ENCODE measurements at regions not wholly inside any gene's neighbourhood (a gene's known extent, or its start where the extent isn't known, plus 50 kb on each side); places are given as distances from the start of the nearest gene placed in this dataset.
"Not testable (repeated sequence)": the region's sequence is repeated elsewhere in the genome, so short reads cannot be mapped to it uniquely, and the experiment has no call there.

DNA sequence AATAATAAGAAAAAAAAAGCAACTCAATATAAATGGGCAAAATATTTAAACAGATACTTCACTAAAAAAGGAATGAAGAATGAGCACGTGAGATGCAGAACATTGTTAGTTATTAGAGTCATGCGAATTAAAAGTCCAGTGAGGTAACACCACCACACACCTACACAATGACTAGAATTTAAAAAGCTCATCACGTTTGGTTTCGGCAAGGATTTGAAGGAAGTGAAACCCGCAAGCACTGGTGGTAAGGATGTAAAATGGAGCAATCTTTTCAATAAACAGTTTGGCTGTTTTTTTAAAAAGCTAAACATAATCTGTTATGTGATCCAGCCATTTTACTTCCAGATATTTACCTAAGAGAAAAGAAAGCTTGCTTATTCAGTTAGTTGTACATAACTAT lies 1181.6 kb upstream of the CELF4 start:
- Mint-ChIP-seq H3K36me3 (ENCODE audit: low read depth) (no peaks in the 10 kb centered on the region), H3K27ac (no peak overlapping the region), H3K4me1 (peaks cover 10% of the 10 kb centered on the region), H3K27me3 (no peaks in the 10 kb centered on the region), H3K4me3 (no peak overlapping the region), H3K9me3 (ENCODE audit: low read depth) (no peaks in the 10 kb centered on the region)
- ChIA-PET CTCF (no interaction called here), POLR2A (no interaction called here)
- intact Hi-C loops (cut with DNase I, micrococcal nuclease) = no loop called here
- ATAC-seq = no peak
- DNase-seq = no peak

DNA sequence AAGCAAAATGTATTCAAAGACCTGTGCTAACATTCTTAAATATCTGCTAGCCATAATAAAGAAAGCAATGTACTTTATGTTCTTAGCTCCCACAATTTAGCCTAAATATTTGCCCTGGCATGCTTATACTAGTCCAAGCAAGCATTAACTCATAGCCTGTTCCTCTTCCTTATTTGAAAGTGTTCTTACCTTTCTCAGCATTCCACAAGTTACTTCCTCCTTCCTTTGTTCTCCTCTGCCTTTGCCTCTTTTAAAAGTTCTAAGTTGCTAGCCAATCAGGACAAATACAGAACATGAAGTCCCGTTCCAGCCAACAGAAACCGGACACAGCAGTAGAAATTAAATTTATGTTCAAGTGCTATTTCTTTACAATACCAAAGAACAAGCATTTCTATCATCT lies 1154.6 kb upstream of the CELF4 start:
- intact Hi-C loops (cut with DNase I, micrococcal nuclease); H3K4me1 Mint-ChIP-seq; H3K27me3 Mint-ChIP-seq; DNase-seq; H3K27ac Mint-ChIP-seq; H3K36me3 Mint-ChIP-seq (ENCODE audit: low read depth); ATAC-seq; CTCF ChIA-PET; POLR2A ChIA-PET; H3K4me3 Mint-ChIP-seq; H3K9me3 Mint-ChIP-seq (ENCODE audit: low read depth): not testable (repeated sequence)

DNA sequence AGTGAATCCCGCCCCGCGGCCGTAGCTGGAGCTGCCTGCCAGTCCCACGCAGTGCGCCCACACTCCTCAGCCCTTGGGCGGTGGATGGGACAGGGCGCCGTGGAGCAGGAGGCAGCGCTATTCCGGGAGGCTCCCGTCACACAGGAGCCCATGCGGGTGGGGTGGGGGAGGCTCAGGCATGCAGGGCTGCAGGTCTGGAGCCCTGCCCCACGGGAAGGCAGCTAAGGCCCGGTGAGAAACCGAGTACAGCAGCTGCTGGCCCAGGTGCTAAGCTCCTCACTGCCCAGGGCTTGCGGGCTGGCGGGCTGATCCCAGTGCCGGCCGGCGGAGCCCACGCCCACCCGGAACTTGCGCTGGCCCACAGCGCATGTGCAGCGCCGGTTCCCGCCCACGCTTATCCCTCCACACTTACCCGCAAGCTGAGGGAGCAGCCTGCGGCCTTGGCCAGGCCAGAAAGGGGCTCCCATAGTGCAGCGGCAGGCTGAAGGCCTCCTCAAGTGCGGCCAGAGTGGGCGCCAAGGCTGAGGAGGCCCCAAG lies 1152.8 kb upstream of the CELF4 start:
- CTCF ChIA-PET = no interaction called here

DNA sequence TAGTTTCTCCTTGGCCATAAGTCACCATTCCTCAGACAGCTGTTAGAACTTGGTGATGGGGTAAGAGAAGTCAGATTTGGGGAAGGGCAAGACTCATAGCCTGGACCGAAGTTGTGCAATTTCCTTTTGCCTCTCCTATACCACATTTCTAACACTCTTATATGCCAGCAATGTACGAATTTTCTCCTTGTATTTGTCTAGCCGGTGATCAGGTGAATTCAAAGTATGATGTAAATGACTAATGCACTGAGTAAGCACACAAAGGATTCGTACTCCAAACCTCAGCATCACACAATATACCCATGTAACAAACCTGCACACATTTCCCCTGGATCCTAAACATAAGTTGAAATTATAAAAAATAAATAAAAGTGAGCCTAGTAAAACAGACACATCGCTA lies 1143.5 kb upstream of the CELF4 start:
- Mint-ChIP-seq H3K4me3 (no peak overlapping the region), H3K27ac (no peak overlapping the region), H3K4me1 (no peaks in the 10 kb centered on the region), H3K27me3 (no peaks in the 10 kb centered on the region), H3K9me3 (ENCODE audit: low read depth) (peaks cover 3% of the 10 kb centered on the region), H3K36me3 (ENCODE audit: low read depth) (no peaks in the 10 kb centered on the region)
- DNase-seq = no peak
- CTCF ChIA-PET = no interaction called here
- POLR2A ChIA-PET = no interaction called here
- no peak for ATAC-seq
- intact Hi-C loops (cut with DNase I, micrococcal nuclease) = no loop called here

More for the DNA sequence above, 1152.8 kb upstream of the CELF4 start:
- ATAC-seq (no peak), DNase-seq (no peak)
- POLR2A ChIA-PET = no interaction called here
- no peaks in the 10 kb centered on the region for H3K36me3 Mint-ChIP-seq (ENCODE audit: low read depth)
- intact Hi-C loops (cut with DNase I, micrococcal nuclease) = no loop called here
- no peaks in the 10 kb centered on the region for H3K4me1 Mint-ChIP-seq
- H3K27me3 Mint-ChIP-seq = no peaks in the 10 kb centered on the region
- no peak overlapping the region for H3K27ac Mint-ChIP-seq
- no peaks in the 10 kb centered on the region for H3K9me3 Mint-ChIP-seq (ENCODE audit: low read depth)
- H3K4me3 Mint-ChIP-seq = no peak overlapping the region

DNA sequence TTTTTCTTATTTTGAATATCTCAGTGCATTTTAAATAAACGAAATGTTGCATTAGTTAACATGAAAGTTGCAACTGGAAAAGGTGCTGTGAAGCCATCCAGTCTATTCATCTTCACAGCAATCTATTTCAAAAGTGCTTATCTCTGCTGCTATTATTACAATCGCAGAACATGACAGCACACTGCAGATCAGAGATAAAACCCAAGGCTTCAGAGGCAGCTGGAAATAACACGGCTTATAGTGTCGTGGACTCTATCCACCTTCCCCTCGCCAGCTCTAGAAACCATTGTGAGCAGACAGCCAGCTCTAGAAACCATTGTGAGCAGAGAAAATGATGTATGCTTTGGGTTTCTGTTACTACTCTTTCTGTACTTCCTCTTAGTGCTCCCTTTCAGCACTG lies 1140.8 kb upstream of the CELF4 start:
- Mint-ChIP-seq H3K4me3 (no peak overlapping the region), H3K4me1 (no peaks in the 10 kb centered on the region), H3K27ac (no peak overlapping the region), H3K36me3 (ENCODE audit: low read depth) (no peaks in the 10 kb centered on the region), H3K27me3 (no peaks in the 10 kb centered on the region), H3K9me3 (ENCODE audit: low read depth) (peaks cover 6% of the 10 kb centered on the region)
- POLR2A ChIA-PET = no interaction called here
- CTCF ChIA-PET = no interaction called here
- intact Hi-C loops (cut with DNase I, micrococcal nuclease) = no loop called here
- ATAC-seq (no peak), DNase-seq (no peak)

DNA sequence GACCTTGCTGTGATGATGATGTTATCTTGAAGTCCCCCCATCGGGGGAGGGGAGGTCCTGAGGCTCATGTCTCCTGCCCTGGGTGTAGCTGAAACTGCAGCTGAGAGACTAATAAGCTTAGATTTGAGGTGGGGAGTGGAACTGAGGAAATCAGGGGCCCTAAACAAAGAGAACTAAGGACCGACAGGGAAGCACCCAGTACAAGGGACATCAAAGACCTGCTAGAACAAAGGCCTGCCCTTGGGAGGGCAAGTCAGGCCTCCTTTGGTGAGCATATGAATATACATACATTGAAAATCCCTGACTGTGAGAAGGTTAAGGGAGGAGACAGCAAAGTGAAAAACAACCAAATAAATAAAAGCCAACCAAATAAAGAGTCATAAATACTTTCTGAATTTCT lies 1132.5 kb upstream of the CELF4 start:
- Mint-ChIP-seq H3K9me3 (ENCODE audit: low read depth) (no peaks in the 10 kb centered on the region), H3K27ac (no peak overlapping the region), H3K27me3 (peaks cover 2% of the 10 kb centered on the region), H3K36me3 (ENCODE audit: low read depth) (no peaks in the 10 kb centered on the region), H3K4me1 (peaks cover 6% of the 10 kb centered on the region), H3K4me3 (no peak overlapping the region)
- intact Hi-C loops (cut with DNase I, micrococcal nuclease) = no loop called here
- DNase-seq (no peak), ATAC-seq (no peak)
- ChIA-PET CTCF (no interaction called here), POLR2A (no interaction called here)

DNA sequence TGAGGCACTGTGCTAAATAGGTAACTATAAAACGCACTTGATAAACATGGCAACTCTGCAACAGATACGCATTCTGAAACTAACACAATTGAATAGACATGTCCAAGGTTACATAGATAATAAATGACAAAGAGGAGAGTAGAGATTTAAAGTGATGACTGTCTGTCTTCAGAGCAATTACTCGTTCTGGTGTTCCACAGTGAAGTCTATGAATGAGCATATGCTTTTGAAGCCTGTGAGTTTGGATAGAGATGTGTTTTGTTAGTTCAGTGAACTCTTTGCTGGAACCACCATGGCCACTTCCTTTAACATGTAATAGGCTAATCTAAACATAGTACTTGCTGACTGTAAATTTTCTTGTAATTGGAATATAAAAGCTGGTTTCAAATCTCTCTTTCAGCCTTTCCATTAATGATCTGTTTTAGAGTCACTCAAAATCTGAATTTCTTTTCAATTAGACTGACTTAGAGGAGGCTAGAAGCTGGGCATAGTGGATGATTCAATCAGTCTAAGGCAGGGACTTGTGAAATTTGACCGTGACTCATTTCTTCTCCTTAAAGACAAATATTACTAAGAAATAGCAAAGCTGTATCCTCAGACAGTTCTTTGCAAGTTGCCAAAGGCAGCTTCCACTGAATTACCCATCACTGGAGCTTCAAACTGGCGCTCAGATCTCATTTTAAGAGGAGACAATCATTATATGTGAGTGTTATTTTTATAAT lies 1130.1 kb upstream of the CELF4 start:
- DNase-seq = no peak
- no peaks in the 10 kb centered on the region for H3K9me3 Mint-ChIP-seq (ENCODE audit: low read depth)
- H3K4me1 Mint-ChIP-seq = peaks cover 9% of the 10 kb centered on the region
- peaks cover 2% of the 10 kb centered on the region for H3K27me3 Mint-ChIP-seq
- ChIA-PET CTCF (interaction anchor here (1.8 kb wide), 1 partner anchor 8 kb away, joined by 5 read pairs; no protein-coding TSS in a partner anchor), POLR2A (no interaction called here)
- no peak overlapping the region for H3K27ac Mint-ChIP-seq
- H3K36me3 Mint-ChIP-seq (ENCODE audit: low read depth) = no peaks in the 10 kb centered on the region
- H3K4me3 Mint-ChIP-seq = no peak overlapping the region
- ATAC-seq = peak; percentile 83
- intact Hi-C loops (cut with DNase I, micrococcal nuclease) = no loop called here

DNA sequence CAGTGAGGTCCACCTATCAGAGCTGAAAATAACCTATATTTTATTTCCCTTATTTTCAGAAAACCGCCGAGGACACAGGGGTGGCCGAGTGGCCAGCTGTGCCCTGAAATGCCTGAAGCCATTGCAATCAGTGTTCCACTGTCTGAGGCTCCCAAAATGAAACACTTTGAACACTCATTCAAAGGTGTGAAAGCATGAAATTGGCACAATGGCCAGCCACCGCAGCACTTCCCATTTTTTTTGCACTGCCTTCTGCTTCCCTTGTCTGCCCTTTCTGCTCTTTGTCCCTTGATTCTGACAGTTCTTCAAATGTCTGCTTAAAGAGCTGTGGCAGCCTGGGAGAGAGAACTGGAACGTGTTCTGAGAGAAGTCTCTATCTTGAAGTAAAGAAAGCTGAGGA lies 1127.5 kb upstream of the CELF4 start:
- Mint-ChIP-seq H3K4me1 (peaks cover 9% of the 10 kb centered on the region), H3K27ac (no peak overlapping the region), H3K4me3 (no peak overlapping the region), H3K9me3 (ENCODE audit: low read depth) (no peaks in the 10 kb centered on the region), H3K27me3 (peaks cover 2% of the 10 kb centered on the region), H3K36me3 (ENCODE audit: low read depth) (no peaks in the 10 kb centered on the region)
- POLR2A ChIA-PET = no interaction called here
- no peak for ATAC-seq
- CTCF ChIA-PET = no interaction called here
- DNase-seq = no peak
- intact Hi-C loops (cut with DNase I, micrococcal nuclease) = no loop called here

DNA sequence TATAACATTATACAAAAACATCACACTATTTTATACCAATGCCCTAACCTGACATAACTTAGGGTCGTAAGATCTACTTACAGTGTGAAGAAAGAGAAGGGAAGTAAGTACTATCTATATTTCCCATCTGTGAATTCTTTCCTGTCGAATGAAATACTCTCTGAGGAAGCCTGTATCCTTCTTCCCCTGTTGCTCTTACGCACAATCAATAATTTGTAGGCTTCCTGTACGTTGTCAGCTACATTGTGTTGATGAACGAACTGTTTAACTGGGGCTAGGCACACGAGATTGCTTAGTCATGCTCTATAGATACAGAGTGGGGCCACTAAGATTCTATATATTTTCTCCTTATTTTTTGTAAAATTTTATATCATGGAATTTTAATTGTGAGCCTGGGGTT lies 1125.0 kb upstream of the CELF4 start:
- DNase-seq (no peak), ATAC-seq (no peak)
- intact Hi-C loops (cut with DNase I, micrococcal nuclease) = no loop called here
- H3K9me3 Mint-ChIP-seq (ENCODE audit: low read depth) = no peaks in the 10 kb centered on the region
- ChIA-PET CTCF (no interaction called here), POLR2A (no interaction called here)
- H3K27me3 Mint-ChIP-seq = peaks cover 2% of the 10 kb centered on the region
- H3K27ac Mint-ChIP-seq = no peak overlapping the region
- H3K4me3 Mint-ChIP-seq = no peak overlapping the region
- H3K36me3 Mint-ChIP-seq (ENCODE audit: low read depth) = no peaks in the 10 kb centered on the region
- peaks cover 4% of the 10 kb centered on the region for H3K4me1 Mint-ChIP-seq

DNA sequence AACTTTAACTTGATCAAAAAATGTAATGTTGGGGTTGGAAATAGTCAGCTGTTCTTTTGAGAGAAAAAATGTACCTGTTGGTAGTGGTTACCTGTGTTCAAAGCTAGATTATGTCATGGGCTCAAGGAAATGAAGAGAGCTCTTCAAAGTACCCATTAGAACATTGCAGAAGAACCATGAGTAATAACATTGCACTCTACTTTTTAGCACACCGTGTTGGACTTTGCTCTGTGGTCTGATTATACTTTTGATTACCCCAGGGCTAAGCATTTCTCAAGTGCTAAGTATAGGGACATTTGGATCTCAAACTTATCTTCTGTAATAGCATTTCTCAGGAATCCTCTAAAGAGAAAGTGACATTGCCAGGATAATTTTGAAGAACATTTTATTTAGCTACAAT lies 1122.8 kb upstream of the CELF4 start:
- intact Hi-C loops (cut with DNase I, micrococcal nuclease) = no loop called here
- no peak for DNase-seq
- H3K36me3 Mint-ChIP-seq (ENCODE audit: low read depth) = no peaks in the 10 kb centered on the region
- H3K4me1 Mint-ChIP-seq = peaks cover 4% of the 10 kb centered on the region
- ATAC-seq = no peak
- H3K4me3 Mint-ChIP-seq = no peak overlapping the region
- no peaks in the 10 kb centered on the region for H3K27me3 Mint-ChIP-seq
- no peak overlapping the region for H3K27ac Mint-ChIP-seq
- no peaks in the 10 kb centered on the region for H3K9me3 Mint-ChIP-seq (ENCODE audit: low read depth)
- ChIA-PET POLR2A (no interaction called here), CTCF (interaction anchor here (1.3 kb wide), 1 partner anchor 8 kb away, joined by 5 read pairs; no protein-coding TSS in a partner anchor)

DNA sequence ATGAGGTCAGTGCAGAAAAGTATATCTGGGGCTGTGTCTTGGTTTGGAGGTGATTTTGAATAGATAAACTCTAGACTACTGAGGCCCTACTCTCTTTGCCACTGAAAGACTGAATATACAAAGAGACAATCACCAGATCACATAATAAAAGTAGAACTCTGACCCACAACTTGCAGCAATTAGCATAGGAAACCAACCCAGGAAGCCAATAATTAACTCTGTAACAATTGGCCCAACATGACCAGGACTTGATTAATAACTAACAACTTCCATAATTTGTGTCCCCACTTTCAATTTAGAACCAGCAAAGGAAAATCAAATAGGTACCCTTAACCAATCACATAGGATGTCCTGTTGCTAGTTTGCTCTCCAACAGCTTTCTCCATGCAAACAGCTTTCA lies 1104.9 kb upstream of the CELF4 start:
- no peak for DNase-seq
- H3K27me3 Mint-ChIP-seq = no peaks in the 10 kb centered on the region
- no peak overlapping the region for H3K27ac Mint-ChIP-seq
- H3K4me3 Mint-ChIP-seq = no peak overlapping the region
- ATAC-seq = no peak
- H3K9me3 Mint-ChIP-seq (ENCODE audit: low read depth) = peaks cover 3% of the 10 kb centered on the region
- CTCF ChIA-PET = no interaction called here
- intact Hi-C loops (cut with DNase I, micrococcal nuclease) = no loop called here
- POLR2A ChIA-PET = no interaction called here
- no peaks in the 10 kb centered on the region for H3K4me1 Mint-ChIP-seq
- H3K36me3 Mint-ChIP-seq (ENCODE audit: low read depth) = no peaks in the 10 kb centered on the region

DNA sequence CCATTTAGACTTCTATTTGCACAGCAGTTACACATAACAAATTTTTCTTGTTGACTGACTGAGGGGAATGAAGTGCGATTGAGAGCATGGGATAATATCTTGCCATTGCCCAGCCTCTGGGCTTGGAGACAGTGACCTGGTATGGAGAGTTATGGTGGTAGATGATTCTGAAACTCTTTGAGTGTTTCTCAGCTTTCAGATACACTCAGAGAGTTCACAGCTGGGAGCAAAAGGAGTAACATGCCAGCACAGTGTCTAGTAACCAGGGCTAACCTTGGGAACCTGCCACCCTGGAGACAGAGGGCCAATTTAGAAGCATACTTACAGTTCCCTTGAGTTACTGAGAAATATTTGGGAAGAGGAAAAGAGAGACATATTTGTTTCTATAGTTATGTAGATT lies 1099.3 kb upstream of the CELF4 start:
- DNase-seq (no peak), ATAC-seq (no peak)
- Mint-ChIP-seq H3K27ac (no peak overlapping the region), H3K4me3 (no peak overlapping the region), H3K9me3 (ENCODE audit: low read depth) (peaks cover 2% of the 10 kb centered on the region), H3K36me3 (ENCODE audit: low read depth) (no peaks in the 10 kb centered on the region), H3K27me3 (no peaks in the 10 kb centered on the region), H3K4me1 (no peaks in the 10 kb centered on the region)
- intact Hi-C loops (cut with DNase I, micrococcal nuclease) = no loop called here
- CTCF ChIA-PET = no interaction called here
- POLR2A ChIA-PET = no interaction called here

DNA sequence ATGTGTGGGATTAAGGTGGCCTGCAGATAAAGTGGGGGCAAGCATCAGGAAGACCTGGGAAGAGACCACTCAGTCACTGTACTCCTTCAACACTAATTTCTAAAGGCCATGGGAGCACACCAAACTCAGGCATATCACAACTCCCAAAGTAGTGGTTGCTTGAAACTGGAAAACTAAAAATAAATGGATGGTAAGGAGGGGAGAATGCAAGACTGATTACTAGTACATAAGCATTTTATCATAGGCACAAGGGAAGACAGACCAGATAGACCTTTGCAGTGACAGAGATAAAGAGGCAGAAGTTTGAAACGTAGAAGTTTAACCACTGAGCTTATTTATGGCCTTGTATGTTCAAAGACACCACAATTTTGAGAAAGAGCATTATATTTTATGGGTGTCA lies 1098.1 kb upstream of the CELF4 start:
- Mint-ChIP-seq H3K4me1 (no peaks in the 10 kb centered on the region), H3K27me3 (no peaks in the 10 kb centered on the region), H3K9me3 (ENCODE audit: low read depth) (peaks cover 2% of the 10 kb centered on the region), H3K27ac (no peak overlapping the region), H3K36me3 (ENCODE audit: low read depth) (no peaks in the 10 kb centered on the region), H3K4me3 (no peak overlapping the region)
- CTCF ChIA-PET = no interaction called here
- intact Hi-C loops (cut with DNase I, micrococcal nuclease) = no loop called here
- ATAC-seq = no peak
- DNase-seq = no peak
- POLR2A ChIA-PET = no interaction called here

Measured in activated CD4-positive, alpha-beta T cell treated with anti-CD3 and anti-CD28 coated beads for 36 hours (primary cell).